ENCODE measurements at regions not wholly inside any gene's neighbourhood (a gene's known extent, or its start where the extent isn't known, plus 50 kb on each side); places are given as distances from the start of the nearest gene placed in this dataset.
"Not testable (repeated sequence)": the region's sequence is repeated elsewhere in the genome, so short reads cannot be mapped to it uniquely, and the experiment has no call there.

GRCh38 chr5:68026092-68026885 is 189.3 kb upstream of the PIK3R1 start:
- no peak overlapping the region for H3K4me3 ChIP-seq (ENCODE audit: low read depth, low read length)
- no peaks in the 10 kb centered on the region for H3K27me3 ChIP-seq (ENCODE audit: control insufficient read depth, insufficient read depth, low read length)
- DNase-seq (ENCODE audit: low read depth), result no peak
- TF ChIP-seq CTCF (IDR thresholded peaks at IDR 0.05; ENCODE audit: insufficient read depth, low read length, poor library complexity, severe bottlenecking), result no peak
- H3K36me3 ChIP-seq (ENCODE audit: control insufficient read depth, insufficient read depth, low read length), result no peaks in the 10 kb centered on the region

GRCh38 chr5:68024426-68024825 is 191.1 kb upstream of the PIK3R1 start:
- no peak for TF ChIP-seq CTCF (IDR thresholded peaks at IDR 0.05; ENCODE audit: insufficient read depth, low read length, poor library complexity, severe bottlenecking)
- H3K4me3 ChIP-seq (ENCODE audit: low read depth, low read length), result no peak overlapping the region
- H3K36me3 ChIP-seq (ENCODE audit: control insufficient read depth, insufficient read depth, low read length), result no peaks in the 10 kb centered on the region
- no peak for DNase-seq (ENCODE audit: low read depth)
- H3K27me3 ChIP-seq (ENCODE audit: control insufficient read depth, insufficient read depth, low read length), result no peaks in the 10 kb centered on the region

- H3K4me3 ChIP-seq (ENCODE audit: low read depth, low read length), result no peak overlapping the region
- DNase-seq (ENCODE audit: low read depth), result no peak
- no peaks in the 10 kb centered on the region for H3K36me3 ChIP-seq (ENCODE audit: control insufficient read depth, insufficient read depth, low read length)
- TF ChIP-seq CTCF (IDR thresholded peaks at IDR 0.05; ENCODE audit: insufficient read depth, low read length, poor library complexity, severe bottlenecking), result no peak
- no peaks in the 10 kb centered on the region for H3K27me3 ChIP-seq (ENCODE audit: control insufficient read depth, insufficient read depth, low read length)
These were observed 193.6 kb upstream of the PIK3R1 start for GRCh38 chr5:68021916-68022315.

GRCh38 chr5:68021227-68021626 is 194.3 kb upstream of the PIK3R1 start:
- TF ChIP-seq CTCF (IDR thresholded peaks at IDR 0.05; ENCODE audit: insufficient read depth, low read length, poor library complexity, severe bottlenecking), result no peak
- H3K4me3 ChIP-seq (ENCODE audit: low read depth, low read length), result no peak overlapping the region
- H3K36me3 ChIP-seq (ENCODE audit: control insufficient read depth, insufficient read depth, low read length), result no peaks in the 10 kb centered on the region
- no peaks in the 10 kb centered on the region for H3K27me3 ChIP-seq (ENCODE audit: control insufficient read depth, insufficient read depth, low read length)
- no peak for DNase-seq (ENCODE audit: low read depth)

GRCh38 chr5:68020461-68020969 is 195.0 kb upstream of the PIK3R1 start:
- not testable (repeated sequence) for DNase-seq (ENCODE audit: low read depth); H3K27me3 ChIP-seq (ENCODE audit: control insufficient read depth, insufficient read depth, low read length); H3K4me3 ChIP-seq (ENCODE audit: low read depth, low read length)

GRCh38 chr5:68015381-68016302 is 199.9 kb upstream of the PIK3R1 start:
- TF ChIP-seq CTCF (IDR thresholded peaks at IDR 0.05; ENCODE audit: insufficient read depth, low read length, poor library complexity, severe bottlenecking), result no peak
- H3K36me3 ChIP-seq (ENCODE audit: control insufficient read depth, insufficient read depth, low read length), result no peaks in the 10 kb centered on the region
- no peak for DNase-seq (ENCODE audit: low read depth)
- H3K27me3 ChIP-seq (ENCODE audit: control insufficient read depth, insufficient read depth, low read length), result no peaks in the 10 kb centered on the region
- H3K4me3 ChIP-seq (ENCODE audit: low read depth, low read length), result no peak overlapping the region

More at GRCh38 chr5:68020461-68020969, 195.0 kb upstream of the PIK3R1 start:
- H3K36me3 ChIP-seq (ENCODE audit: control insufficient read depth, insufficient read depth, low read length), result not testable (repeated sequence)

All from kidney epithelial cell (primary cell).